OCI-LY7 (cell line): ENCODE measurements at regions not wholly inside any gene's neighbourhood (a gene's known extent, or its start where the extent isn't known, plus 50 kb on each side); places are given as distances from the start of the nearest gene placed in this dataset.

Source experiments
- CTCF ChIP-seq: fragments of 200-600 bp; sonication (generic); conservative IDR thresholded peaks from 2 replicates; pipeline ENCODE4 v1.5.1; 2014; ENCODE audit warnings: mild to moderate bottlenecking, antibody characterized with exemption, low read length, moderate library complexity, mixed read lengths
- EZH2phosphoT487 ChIP-seq: fragments of 200-600 bp; sonication (generic); IDR thresholded peaks from 2 replicates; pipeline ENCODE4 v1.6.1; 2018; ENCODE audit warnings: low read depth, borderline replicate concordance, mild to moderate bottlenecking, mixed run types, antibody characterized with exemption, low read length, moderate library complexity, mixed read lengths

GRCh38 chr11:29026286-29026685 lies 918.1 kb downstream of the METTL15 start:
- TF ChIP-seq CTCF (no peak), EZH2phosphoT487 (no peak)
